ENCODE measurements at regions not wholly inside any gene's neighbourhood (a gene's known extent, or its start where the extent isn't known, plus 50 kb on each side); places are given as distances from the start of the nearest gene placed in this dataset.

- DNase-seq (ENCODE audit: insufficient read length) (no peak), FAIRE-seq (no peak)
These were observed 106.0 kb upstream of the ZNF32 start for GRCh38 chr10:43754569-43755260.

GRCh38 chr10:43753397-43754061 is 104.8 kb upstream of the ZNF32 start:
- TF ChIP-seq TAF1 (IDR thresholded peaks at IDR 0.05; ENCODE audit: borderline replicate concordance, low read depth, low read length) (no peak), POLR2A (IDR thresholded peaks at IDR 0.05; ENCODE audit: low read depth, low read length) (no peak), POLR2AphosphoS5 (IDR thresholded peaks at IDR 0.05; ENCODE audit: low read depth, low read length) (no peak)
- no peak for FAIRE-seq
- no peak for DNase-seq (ENCODE audit: insufficient read length)

More at GRCh38 chr10:43754569-43755260, 106.0 kb upstream of the ZNF32 start:
- no peak for TF ChIP-seq POLR2A (IDR thresholded peaks at IDR 0.05; ENCODE audit: low read depth, low read length)
- no peak for TF ChIP-seq POLR2AphosphoS5 (IDR thresholded peaks at IDR 0.05; ENCODE audit: low read depth, low read length)
- no peak for TF ChIP-seq TAF1 (IDR thresholded peaks at IDR 0.05; ENCODE audit: borderline replicate concordance, low read depth, low read length)

GRCh38 chr10:43752682-43753081 is 104.0 kb upstream of the ZNF32 start:
- FAIRE-seq = no peak
- no peak for DNase-seq (ENCODE audit: insufficient read length)
- TF ChIP-seq POLR2AphosphoS5 (IDR thresholded peaks at IDR 0.05; ENCODE audit: low read depth, low read length) (no peak), POLR2A (IDR thresholded peaks at IDR 0.05; ENCODE audit: low read depth, low read length) (no peak), TAF1 (IDR thresholded peaks at IDR 0.05; ENCODE audit: borderline replicate concordance, low read depth, low read length) (no peak)

DNA sequence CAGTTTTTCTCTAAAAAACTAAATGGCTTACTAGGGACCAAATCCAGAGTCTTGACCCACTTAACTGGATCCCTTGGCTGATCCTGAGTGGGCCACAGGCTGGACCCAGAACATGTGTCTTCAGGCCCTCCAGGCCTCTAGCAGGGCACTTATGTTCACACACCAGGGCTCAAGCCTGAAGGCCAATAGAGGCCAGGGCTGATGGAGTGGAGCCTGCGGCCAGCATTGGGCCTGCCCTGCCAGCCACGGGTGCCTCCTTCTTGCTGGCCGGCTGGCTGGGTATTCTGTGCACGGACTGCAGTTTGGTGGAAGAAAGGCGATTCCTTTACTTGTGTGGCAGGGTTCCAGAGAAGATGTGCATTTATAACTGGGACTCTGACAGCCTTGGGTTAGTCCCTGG is 103.0 kb upstream of the ZNF32 start:
- DNase-seq (ENCODE audit: insufficient read length) (no peak), FAIRE-seq (no peak)
- TF ChIP-seq POLR2A (IDR thresholded peaks at IDR 0.05; ENCODE audit: low read depth, low read length) (no peak), TAF1 (IDR thresholded peaks at IDR 0.05; ENCODE audit: borderline replicate concordance, low read depth, low read length) (no peak), POLR2AphosphoS5 (IDR thresholded peaks at IDR 0.05; ENCODE audit: low read depth, low read length) (no peak)

DNA sequence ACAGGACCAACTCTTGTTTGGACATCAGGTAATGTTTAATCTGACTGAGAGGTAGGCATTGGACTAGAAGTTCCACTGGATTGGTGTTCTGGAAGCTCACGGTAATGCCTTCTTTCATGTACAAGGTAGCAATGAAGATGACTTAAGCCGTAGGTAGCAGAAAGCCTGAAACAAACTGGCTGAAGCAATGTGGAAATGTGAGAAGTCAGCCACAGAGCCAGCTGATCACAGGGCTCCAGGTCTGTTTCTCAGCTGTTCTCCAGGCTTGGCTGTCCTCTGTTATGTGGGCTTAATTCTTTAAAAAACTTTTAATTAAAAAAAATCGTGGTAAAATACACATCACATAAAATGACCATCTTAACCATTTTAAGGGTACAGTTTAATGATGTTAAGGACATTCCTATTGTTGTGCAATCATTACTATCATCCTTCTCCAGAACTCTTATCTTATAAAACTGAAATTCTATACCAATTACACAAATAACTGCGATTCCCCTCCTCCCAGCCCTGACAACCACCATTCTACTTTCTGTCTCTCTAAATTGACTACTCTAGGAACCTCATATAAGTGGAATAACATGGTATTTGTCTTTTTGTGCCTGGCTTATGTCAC is 101.4 kb upstream of the ZNF32 start:
- DNase-seq (ENCODE audit: insufficient read length) = no peak
- TF ChIP-seq TAF1 (IDR thresholded peaks at IDR 0.05; ENCODE audit: borderline replicate concordance, low read depth, low read length) = no peak
- no peak for TF ChIP-seq POLR2A (IDR thresholded peaks at IDR 0.05; ENCODE audit: low read depth, low read length)
- TF ChIP-seq POLR2AphosphoS5 (IDR thresholded peaks at IDR 0.05; ENCODE audit: low read depth, low read length) = no peak
- FAIRE-seq = no peak

DNA sequence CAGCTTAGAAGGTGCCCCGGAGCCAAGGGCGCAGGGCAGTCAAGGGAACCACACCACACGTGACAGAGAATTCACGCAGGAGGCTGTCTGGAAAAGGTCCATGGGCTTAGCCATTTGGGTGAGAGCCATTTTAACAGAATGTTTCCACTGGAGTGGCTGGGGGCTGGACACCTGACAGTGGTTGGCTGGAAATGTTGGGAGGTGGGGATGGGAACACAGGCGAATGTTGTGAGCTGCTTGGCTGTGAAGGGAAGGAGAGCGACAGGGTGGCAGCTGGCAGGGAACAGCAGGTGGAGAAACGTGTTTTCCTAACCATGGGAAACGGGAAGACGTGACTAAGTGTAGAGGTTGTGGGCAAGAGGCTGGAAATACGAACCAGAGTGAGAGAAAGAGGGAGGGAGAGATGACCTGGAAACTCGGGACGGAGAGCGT is 100.5 kb upstream of the ZNF32 start:
- DNase-seq (ENCODE audit: insufficient read length) (no peak), FAIRE-seq (no peak)
- TF ChIP-seq POLR2AphosphoS5 (IDR thresholded peaks at IDR 0.05; ENCODE audit: low read depth, low read length) (no peak), TAF1 (IDR thresholded peaks at IDR 0.05; ENCODE audit: borderline replicate concordance, low read depth, low read length) (no peak), POLR2A (IDR thresholded peaks at IDR 0.05; ENCODE audit: low read depth, low read length) (no peak)

GRCh38 chr10:43748560-43748959 is 99.9 kb upstream of the ZNF32 start:
- TF ChIP-seq POLR2AphosphoS5 (IDR thresholded peaks at IDR 0.05; ENCODE audit: low read depth, low read length) = no peak
- no peak for TF ChIP-seq TAF1 (IDR thresholded peaks at IDR 0.05; ENCODE audit: borderline replicate concordance, low read depth, low read length)
- no peak for TF ChIP-seq POLR2A (IDR thresholded peaks at IDR 0.05; ENCODE audit: low read depth, low read length)
- no peak for FAIRE-seq
- DNase-seq (ENCODE audit: insufficient read length) = no peak

GRCh38 chr10:43746906-43747305 is 98.2 kb upstream of the ZNF32 start:
- TF ChIP-seq POLR2A (IDR thresholded peaks at IDR 0.05; ENCODE audit: low read depth, low read length) (no peak), TAF1 (IDR thresholded peaks at IDR 0.05; ENCODE audit: borderline replicate concordance, low read depth, low read length) (no peak), POLR2AphosphoS5 (IDR thresholded peaks at IDR 0.05; ENCODE audit: low read depth, low read length) (no peak)
- FAIRE-seq (no peak), DNase-seq (ENCODE audit: insufficient read length) (no peak)

DNA sequence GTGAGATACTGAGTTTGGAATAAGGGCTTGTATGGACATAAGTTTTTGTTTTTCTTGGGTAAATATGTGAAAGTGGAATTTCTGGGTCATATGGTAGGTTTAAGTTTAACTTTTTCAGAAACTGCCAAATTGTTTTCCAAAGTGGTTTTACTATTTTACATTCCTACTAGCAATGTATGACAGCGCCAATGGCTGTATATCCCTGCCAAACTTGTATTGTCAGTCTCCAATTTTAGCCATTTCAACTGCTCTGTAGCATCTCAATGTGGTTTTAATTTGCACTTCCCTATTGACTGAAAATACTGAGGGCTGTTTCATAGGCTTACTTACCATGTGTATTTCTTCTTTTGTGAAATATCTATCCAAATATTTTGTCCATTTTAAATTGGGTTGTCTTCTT is 90.5 kb upstream of the ZNF32 start:
- no peak for FAIRE-seq
- DNase-seq (ENCODE audit: insufficient read length) = no peak

DNA sequence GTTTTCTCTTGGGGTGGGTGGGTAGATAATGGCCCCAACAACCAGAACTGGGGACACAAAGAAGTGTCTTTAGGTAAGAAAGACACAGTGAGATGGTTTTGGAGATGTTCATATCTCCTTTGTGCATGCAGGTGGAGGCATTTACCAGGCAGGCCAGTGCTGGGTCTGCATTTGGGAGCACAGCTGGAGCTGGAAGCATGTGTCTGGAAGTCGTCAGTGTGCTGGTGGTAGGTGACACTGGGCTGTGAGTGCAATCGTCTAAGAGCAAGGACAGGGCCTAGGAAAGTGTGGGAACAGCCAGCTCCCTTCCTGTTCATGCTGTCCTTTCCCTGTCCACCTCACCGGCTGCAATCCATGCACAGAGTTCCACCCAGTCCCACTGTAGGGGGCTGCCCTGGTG is 88.3 kb upstream of the ZNF32 start:
- FAIRE-seq = no peak

More for the DNA sequence above, 90.5 kb upstream of the ZNF32 start:
- TF ChIP-seq POLR2A (IDR thresholded peaks at IDR 0.05; ENCODE audit: low read depth, low read length) = no peak
- TF ChIP-seq POLR2AphosphoS5 (IDR thresholded peaks at IDR 0.05; ENCODE audit: low read depth, low read length) = no peak
- TF ChIP-seq TAF1 (IDR thresholded peaks at IDR 0.05; ENCODE audit: borderline replicate concordance, low read depth, low read length) = no peak

DNA sequence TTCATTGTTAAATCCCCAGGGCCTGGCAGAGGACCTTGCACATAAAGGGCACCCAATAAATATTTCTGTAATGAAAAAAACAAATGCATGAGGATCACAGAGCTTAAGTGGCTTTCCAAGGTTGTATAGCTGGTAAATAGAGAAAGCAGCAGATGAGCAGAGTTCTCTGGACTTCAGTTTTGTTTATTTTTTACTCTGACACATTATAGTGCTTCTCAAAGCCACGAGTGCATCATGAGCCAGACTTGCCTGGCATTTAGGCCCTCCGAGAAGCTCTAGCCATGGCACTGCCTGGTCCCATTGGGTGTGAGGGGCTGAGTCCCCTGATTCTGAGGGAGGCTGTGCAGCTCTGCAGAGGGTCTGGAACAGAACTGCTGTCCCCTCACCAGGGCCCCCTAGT is 87.2 kb upstream of the ZNF32 start:
- DNase-seq (ENCODE audit: insufficient read length) (no peak), FAIRE-seq (no peak)
- no peak for TF ChIP-seq TAF1 (IDR thresholded peaks at IDR 0.05; ENCODE audit: borderline replicate concordance, low read depth, low read length)
- TF ChIP-seq POLR2AphosphoS5 (IDR thresholded peaks at IDR 0.05; ENCODE audit: low read depth, low read length) = no peak

More for the DNA sequence above, 88.3 kb upstream of the ZNF32 start:
- TF ChIP-seq POLR2A (IDR thresholded peaks at IDR 0.05; ENCODE audit: low read depth, low read length) (no peak), POLR2AphosphoS5 (IDR thresholded peaks at IDR 0.05; ENCODE audit: low read depth, low read length) (no peak), TAF1 (IDR thresholded peaks at IDR 0.05; ENCODE audit: borderline replicate concordance, low read depth, low read length) (no peak)
- no peak for DNase-seq (ENCODE audit: insufficient read length)

GRCh38 chr10:43734716-43735115 is 86.0 kb upstream of the ZNF32 start:
- TF ChIP-seq TAF1 (IDR thresholded peaks at IDR 0.05; ENCODE audit: borderline replicate concordance, low read depth, low read length) (no peak), POLR2AphosphoS5 (IDR thresholded peaks at IDR 0.05; ENCODE audit: low read depth, low read length) (no peak), POLR2A (IDR thresholded peaks at IDR 0.05; ENCODE audit: low read depth, low read length) (no peak)
- FAIRE-seq = no peak
- DNase-seq (ENCODE audit: insufficient read length) = no peak

Measured in GM12892 (cell line).